CD4-positive, alpha-beta T cell (primary cell): ENCODE measurements at regions not wholly inside any gene's neighbourhood (a gene's known extent, or its start where the extent isn't known, plus 50 kb on each side); places are given as distances from the start of the nearest gene placed in this dataset.

Experiments
- ATAC-seq: fragments of 200-7000 bp; cut with Tn5 transposase; one replicate; pipeline ENCODE4 v1.10.0; 2022; ENCODE audit warnings: mild to moderate bottlenecking; ENCODE audit not compliant: poor library complexity
- CTCF ChIA-PET: fragments of 350-600 bp; sonication (Branson Sonifier 250); formaldehyde crosslinking; loops from one replicate; lab custom pipeline; 2021; ENCODE audit warnings: antibody characterized with exemption, inconsistent platforms; lab: Charles Lee
- POLR2A ChIA-PET: fragments of 350-600 bp; sonication (Branson Sonifier 250); formaldehyde crosslinking; loops from one replicate; lab custom pipeline; 2021; ENCODE audit warnings: antibody characterized with exemption, inconsistent platforms; lab: Charles Lee
- DNase-seq, 14 experiments: peaks; one replicate each; pipeline ENCODE4 v3.0.0-alpha.2; 2013 to 2020; ENCODE audit warnings: mixed read lengths in 2 of 14
- H3K27ac ChIP-seq, 2 donors: one replicate each; pipeline versions ENCODE4 v1.5.1 to v1.7.0; 2013; ENCODE audit warnings: low read length in 2 of 2, low read depth in 1 of 2, mild to moderate bottlenecking in 1 of 2
- H3K27me3 ChIP-seq, 2 experiments: 1 replicate in 1 of 2; 2 replicates in 1 of 2; pipeline versions ENCODE4 v1.6.1 to v1.7.0; 2013; ENCODE audit warnings: low read length in 2 of 2, control low read depth in 1 of 2, mild to moderate bottlenecking in 1 of 2, moderate library complexity in 1 of 2; ENCODE audit not compliant: insufficient read depth in 2 of 2, control insufficient read depth in 1 of 2
- H3K36me3 ChIP-seq: one replicate; pipeline ENCODE4 v1.6.1; 2013; ENCODE audit warnings: low read length, control low read depth; ENCODE audit not compliant: insufficient read depth
- H3K4me1 ChIP-seq: one replicate; pipeline ENCODE4 v1.6.1; 2013; ENCODE audit warnings: low read length, control low read depth; ENCODE audit not compliant: insufficient read depth
- H3K4me3 ChIP-seq: one replicate; pipeline ENCODE4 v1.5.1; 2013; ENCODE audit warnings: mild to moderate bottlenecking, low read length, moderate library complexity
- H3K9me3 ChIP-seq, 2 experiments: 1 replicate in 1 of 2; 2 replicates in 1 of 2; pipeline versions ENCODE4 v1.6.1 to v1.7.0; 2013; ENCODE audit warnings: low read length in 2 of 2, mild to moderate bottlenecking in 2 of 2, control low read depth in 1 of 2, moderate library complexity in 1 of 2; ENCODE audit not compliant: control insufficient read depth in 1 of 2, insufficient read depth in 1 of 2
- H3K27ac Mint-ChIP-seq: one replicate; pipeline ENCODE4 v1.8.0; 2020; ENCODE audit warnings: mixed read lengths
- H3K27me3 Mint-ChIP-seq: one replicate; pipeline ENCODE4 v1.8.0; 2021; ENCODE audit warnings: mixed read lengths
- H3K36me3 Mint-ChIP-seq: one replicate; pipeline ENCODE4 v1.8.0; 2021; ENCODE audit warnings: low read depth, mixed read lengths
- H3K4me1 Mint-ChIP-seq: one replicate; pipeline ENCODE4 v1.8.0; 2021; ENCODE audit warnings: low read depth, mixed read lengths
- H3K4me3 Mint-ChIP-seq: one replicate; pipeline ENCODE4 v1.8.0; 2020; ENCODE audit warnings: mild to moderate bottlenecking, mixed read lengths
- H3K9me3 Mint-ChIP-seq: one replicate; pipeline ENCODE4 v1.8.0; 2020; ENCODE audit warnings: mixed read lengths
- CTCF ChIP-seq: fragments of 200-600 bp; IDR thresholded peaks from one replicate; pipeline ENCODE4 v1.8.0; 2022; ENCODE audit warnings: antibody characterized with exemption, mild to moderate bottlenecking
- intact Hi-C, 2 experiments: fragments of 100-400 bp; cut with DNase I in 1 of 2; cut with micrococcal nuclease in 1 of 2; formaldehyde crosslinking; loops; one replicate each; pipeline versions ENCODE4 v1.15.1 to v1.9.0; 2023 to 2025; cut with DNase I, micrococcal nuclease

GRCh38 chr21:28758042-28758882 is 234.4 kb downstream of the LTN1 start:
- H3K36me3 Mint-ChIP-seq = peaks cover 5% of the 10 kb centered on the region
- H3K4me3 Mint-ChIP-seq = no peak overlapping the region
- no peaks in the 10 kb centered on the region for H3K36me3 ChIP-seq
- no peaks in the 10 kb centered on the region for H3K4me1 ChIP-seq
- no peaks in the 10 kb centered on the region for H3K9me3 ChIP-seq
- H3K27me3 Mint-ChIP-seq = no peaks in the 10 kb centered on the region
- no peaks in the 10 kb centered on the region for H3K27me3 ChIP-seq
- H3K4me3 ChIP-seq = no peak overlapping the region
- no peak overlapping the region for H3K27ac ChIP-seq
- H3K4me1 Mint-ChIP-seq = no peaks in the 10 kb centered on the region
- H3K27ac Mint-ChIP-seq = no peak overlapping the region
- no peak for TF ChIP-seq CTCF
- POLR2A ChIA-PET = interaction anchor here (0.6 kb wide), 1 partner anchor 12 kb away, joined by 3 read pairs; no protein-coding TSS in a partner anchor
- intact Hi-C loops = no loop called here
- DNase-seq (no peak), ATAC-seq (no peak)
- H3K9me3 Mint-ChIP-seq = no peaks in the 10 kb centered on the region
- CTCF ChIA-PET = interaction anchor here (1.4 kb wide), 1 partner anchor 13 kb away, joined by 3 read pairs; no protein-coding TSS in a partner anchor

GRCh38 chr21:28754862-28755261 is 237.8 kb downstream of the LTN1 start:
- H3K36me3 Mint-ChIP-seq = peaks cover 3% of the 10 kb centered on the region
- Histone ChIP-seq H3K36me3 (peaks cover 4% of the 10 kb centered on the region), H3K4me3 (no peak overlapping the region), H3K4me1 (no peaks in the 10 kb centered on the region), H3K27ac (no peak overlapping the region), H3K9me3 (no peaks in the 10 kb centered on the region), H3K27me3 (no peaks in the 10 kb centered on the region)
- no peak overlapping the region for H3K27ac Mint-ChIP-seq
- DNase-seq (no peak), ATAC-seq (no peak)
- H3K4me1 Mint-ChIP-seq = no peaks in the 10 kb centered on the region
- H3K9me3 Mint-ChIP-seq = no peaks in the 10 kb centered on the region
- CTCF ChIA-PET = interaction anchor here (0.5 to 3.4 kb wide), 2 partner anchors 9 to 1968 kb away, joined by 4 to 11 read pairs; no protein-coding TSS in a partner anchor
- H3K27me3 Mint-ChIP-seq = no peaks in the 10 kb centered on the region
- no peak for TF ChIP-seq CTCF
- no peak overlapping the region for H3K4me3 Mint-ChIP-seq
- POLR2A ChIA-PET = no interaction called here
- intact Hi-C loops = no loop called here

- Mint-ChIP-seq H3K36me3 (no peaks in the 10 kb centered on the region), H3K9me3 (no peaks in the 10 kb centered on the region), H3K4me3 (no peak overlapping the region), H3K4me1 (no peaks in the 10 kb centered on the region), H3K27me3 (no peaks in the 10 kb centered on the region), H3K27ac (no peak overlapping the region)
- ChIA-PET POLR2A (no interaction called here), CTCF (interaction anchor here (3.4 kb wide), 1 partner anchor 9 kb away, joined by 11 read pairs; no protein-coding TSS in a partner anchor)
- H3K27me3 ChIP-seq = no peaks in the 10 kb centered on the region
- H3K9me3 ChIP-seq = no peaks in the 10 kb centered on the region
- no peak overlapping the region for H3K4me3 ChIP-seq
- no peak for TF ChIP-seq CTCF
- no peak overlapping the region for H3K27ac ChIP-seq
- ATAC-seq = no peak
- H3K36me3 ChIP-seq = peaks cover 4% of the 10 kb centered on the region
- H3K4me1 ChIP-seq = no peaks in the 10 kb centered on the region
- intact Hi-C loops = no loop called here
- no peak for DNase-seq
Observed at GRCh38 chr21:28754127-28754611, 238.5 kb downstream of the LTN1 start.
